Chondrocyte (in vitro differentiated cells): ENCODE measurements at regions not wholly inside any gene's neighbourhood (a gene's known extent, or its start where the extent isn't known, plus 50 kb on each side); places are given as distances from the start of the nearest gene placed in this dataset.

Experiments
- DNase-seq: peaks from one replicate; pipeline ENCODE4 v3.0.0; 2021; ENCODE audit warnings: mixed read lengths, low spot score
- H3K27ac Mint-ChIP-seq: one replicate; pipeline ENCODE4 v1.8.0; 2021; ENCODE audit warnings: mild to moderate bottlenecking, moderate library complexity, mixed read lengths; ENCODE audit not compliant: unreplicated experiment
- H3K27me3 Mint-ChIP-seq: 2 replicates; pipeline ENCODE4 v1.8.0; 2021; ENCODE audit warnings: low read depth, mixed read lengths
- H3K36me3 Mint-ChIP-seq: 2 replicates; pipeline ENCODE4 v1.8.0; 2021; ENCODE audit warnings: low read depth, mixed read lengths
- H3K4me1 Mint-ChIP-seq: 2 replicates; pipeline ENCODE4 v1.8.0; 2021; ENCODE audit warnings: low read depth, mild to moderate bottlenecking, mixed read lengths
- H3K4me3 Mint-ChIP-seq: one replicate; pipeline ENCODE4 v1.8.0; 2021; ENCODE audit warnings: mild to moderate bottlenecking, moderate library complexity, mixed read lengths; ENCODE audit not compliant: unreplicated experiment
- H3K9me3 Mint-ChIP-seq: 2 replicates; pipeline ENCODE4 v1.8.0; 2021; ENCODE audit warnings: low read depth, mixed read lengths
- TF ChIP-seq, protein P1 (sequence below): fragments of 200-600 bp; sonication (generic); IDR thresholded peaks from 2 replicates; pipeline ENCODE4 v1.5.0; 2021; ENCODE audit warnings: antibody characterized with exemption, mild to moderate bottlenecking, moderate library complexity

DNA sequence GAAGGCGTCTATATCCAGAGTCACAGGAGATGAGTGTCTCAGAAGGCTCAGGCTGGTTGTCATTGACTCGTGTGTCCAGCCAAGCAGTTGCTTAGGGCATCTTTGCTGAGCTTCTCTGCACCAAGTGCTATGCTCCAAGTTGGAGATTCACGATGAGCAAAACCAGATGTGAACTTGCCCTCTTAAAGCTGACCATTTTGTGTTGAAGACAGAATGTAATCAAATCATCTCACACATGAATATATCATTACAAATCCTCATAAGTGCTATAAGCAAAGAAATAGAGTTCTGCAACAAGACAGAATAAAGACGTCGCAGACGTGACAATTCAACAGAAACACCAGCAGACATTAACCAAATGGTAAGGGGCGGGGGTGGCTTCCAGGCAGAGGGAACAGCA lies 103.9 kb downstream of the ALDH8A1 start:
- Mint-ChIP-seq H3K27ac (no peak overlapping the region), H3K4me3 (no peak overlapping the region), H3K36me3 (no peaks in the 10 kb centered on the region), H3K9me3 (no peaks in the 10 kb centered on the region), H3K27me3 (no peaks in the 10 kb centered on the region), H3K4me1 (no peaks in the 10 kb centered on the region)
- no peak for DNase-seq
- TF ChIP-seq, protein P1, sequence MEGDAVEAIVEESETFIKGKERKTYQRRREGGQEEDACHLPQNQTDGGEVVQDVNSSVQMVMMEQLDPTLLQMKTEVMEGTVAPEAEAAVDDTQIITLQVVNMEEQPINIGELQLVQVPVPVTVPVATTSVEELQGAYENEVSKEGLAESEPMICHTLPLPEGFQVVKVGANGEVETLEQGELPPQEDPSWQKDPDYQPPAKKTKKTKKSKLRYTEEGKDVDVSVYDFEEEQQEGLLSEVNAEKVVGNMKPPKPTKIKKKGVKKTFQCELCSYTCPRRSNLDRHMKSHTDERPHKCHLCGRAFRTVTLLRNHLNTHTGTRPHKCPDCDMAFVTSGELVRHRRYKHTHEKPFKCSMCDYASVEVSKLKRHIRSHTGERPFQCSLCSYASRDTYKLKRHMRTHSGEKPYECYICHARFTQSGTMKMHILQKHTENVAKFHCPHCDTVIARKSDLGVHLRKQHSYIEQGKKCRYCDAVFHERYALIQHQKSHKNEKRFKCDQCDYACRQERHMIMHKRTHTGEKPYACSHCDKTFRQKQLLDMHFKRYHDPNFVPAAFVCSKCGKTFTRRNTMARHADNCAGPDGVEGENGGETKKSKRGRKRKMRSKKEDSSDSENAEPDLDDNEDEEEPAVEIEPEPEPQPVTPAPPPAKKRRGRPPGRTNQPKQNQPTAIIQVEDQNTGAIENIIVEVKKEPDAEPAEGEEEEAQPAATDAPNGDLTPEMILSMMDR = no peak

DNA sequence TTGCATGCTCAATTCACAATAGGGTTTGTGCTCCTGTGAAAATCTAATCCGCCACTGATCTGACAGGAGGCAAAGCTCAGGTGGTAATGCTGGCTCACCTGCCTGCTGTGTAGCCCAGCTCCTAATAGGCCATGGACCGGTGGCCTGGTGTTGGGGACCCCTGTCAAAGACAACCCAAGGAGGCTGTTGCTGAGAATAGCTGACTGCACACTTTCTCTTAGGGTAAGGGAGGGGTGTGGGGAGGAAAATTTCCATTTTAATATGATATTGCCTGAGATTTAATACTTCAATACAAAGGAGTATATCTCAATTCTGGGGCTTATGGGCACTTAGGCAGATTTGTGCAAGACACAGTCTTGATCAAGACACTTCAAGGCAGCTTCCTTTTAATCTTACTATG lies 105.8 kb downstream of the ALDH8A1 start:
- TF ChIP-seq, protein P1 = no peak
- Mint-ChIP-seq H3K27me3 (no peaks in the 10 kb centered on the region), H3K36me3 (no peaks in the 10 kb centered on the region), H3K4me3 (no peak overlapping the region), H3K4me1 (no peaks in the 10 kb centered on the region), H3K27ac (no peak overlapping the region), H3K9me3 (no peaks in the 10 kb centered on the region)
- no peak for DNase-seq

DNA sequence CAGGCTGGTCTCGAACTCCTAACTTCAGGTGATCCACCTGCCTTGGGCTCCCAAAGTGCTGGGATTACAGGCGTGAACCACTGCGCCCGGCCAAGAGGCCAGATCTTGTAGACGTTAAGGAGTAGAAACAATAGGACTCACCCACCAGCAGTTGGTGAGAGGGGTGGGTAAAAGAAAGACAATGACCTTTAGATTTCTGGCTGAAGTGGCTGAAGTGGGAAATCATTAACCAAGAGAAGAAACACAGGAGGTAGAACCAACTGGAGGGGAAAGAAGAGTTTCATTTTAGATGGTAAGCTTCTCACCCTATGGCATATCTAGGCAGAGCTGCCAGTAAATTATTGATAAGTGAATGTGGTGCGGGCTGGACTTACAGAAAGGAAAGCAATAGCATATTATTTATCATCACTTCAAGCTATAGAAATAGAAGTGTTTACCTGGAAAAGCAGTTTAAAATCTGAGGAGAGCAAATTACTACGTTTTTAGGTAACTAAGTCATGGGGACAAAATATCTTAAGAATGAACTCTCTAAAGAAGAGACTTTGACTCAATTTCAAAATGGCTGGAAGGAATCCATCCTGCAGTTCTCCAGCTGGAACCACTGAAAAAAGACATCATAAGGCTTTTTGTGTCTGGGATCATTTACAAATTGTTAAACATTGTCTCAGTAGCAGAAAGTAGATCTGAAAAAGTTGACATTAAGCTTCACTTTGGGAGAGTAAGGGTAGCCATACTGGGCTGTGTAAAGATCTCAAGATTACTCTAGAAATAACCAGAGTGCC lies 109.6 kb downstream of the ALDH8A1 start:
- Mint-ChIP-seq H3K9me3 (no peaks in the 10 kb centered on the region), H3K36me3 (no peaks in the 10 kb centered on the region), H3K4me1 (peaks cover 19% of the 10 kb centered on the region), H3K27me3 (no peaks in the 10 kb centered on the region), H3K27ac (no peak overlapping the region), H3K4me3 (no peak overlapping the region)
- no peak for DNase-seq
- TF ChIP-seq, protein P1 = no peak

DNA sequence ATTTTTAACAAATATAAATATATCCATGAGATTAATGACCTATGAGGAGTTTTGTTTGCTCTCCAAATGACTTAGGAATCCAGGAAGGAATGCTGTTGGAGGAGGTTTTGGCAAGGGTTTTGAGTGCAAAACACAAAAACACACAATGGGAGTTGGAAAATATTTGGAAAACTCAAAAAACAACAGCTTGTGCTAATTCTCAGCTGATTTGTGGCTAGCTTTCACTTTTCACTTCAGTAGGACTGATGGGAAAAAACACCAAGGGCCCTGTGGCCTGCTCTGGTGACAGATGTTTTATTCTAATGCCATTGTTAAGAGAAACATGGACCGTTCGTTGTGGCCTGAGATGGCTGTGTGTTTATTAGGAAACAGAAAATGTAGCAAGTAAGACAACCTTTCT lies 113.9 kb downstream of the ALDH8A1 start:
- Mint-ChIP-seq H3K4me1 (peaks cover 29% of the 10 kb centered on the region), H3K36me3 (no peaks in the 10 kb centered on the region), H3K27me3 (no peaks in the 10 kb centered on the region), H3K27ac (peak overlapping the region; percentile 55), H3K4me3 (no peak overlapping the region), H3K9me3 (no peaks in the 10 kb centered on the region)
- DNase-seq = no peak
- TF ChIP-seq, protein P1 = no peak

DNA sequence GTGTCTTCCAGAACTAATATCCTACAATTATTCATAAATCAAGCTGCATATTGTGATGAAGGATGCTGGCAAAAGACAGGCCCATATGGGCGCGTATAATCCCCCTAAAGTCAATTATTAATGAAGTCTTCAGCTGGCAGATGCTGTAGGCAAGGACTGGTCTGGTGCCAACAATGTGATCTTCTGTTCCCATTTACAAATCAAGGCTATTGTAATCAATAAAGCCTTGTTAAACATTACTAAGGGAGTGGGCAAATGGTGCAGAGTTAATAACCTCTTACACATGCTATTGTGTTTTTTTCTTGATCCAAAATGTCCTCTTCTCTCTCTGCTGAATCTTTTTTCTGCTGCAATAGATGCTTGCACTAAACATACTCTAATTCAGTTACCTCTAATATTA lies 119.0 kb downstream of the ALDH8A1 start:
- H3K4me3 Mint-ChIP-seq = no peak overlapping the region
- H3K9me3 Mint-ChIP-seq = peaks cover 3% of the 10 kb centered on the region
- H3K36me3 Mint-ChIP-seq = no peaks in the 10 kb centered on the region
- TF ChIP-seq, protein P1 = no peak
- H3K27me3 Mint-ChIP-seq = no peaks in the 10 kb centered on the region
- H3K4me1 Mint-ChIP-seq = peaks cover 38% of the 10 kb centered on the region
- no peak for DNase-seq
- no peak overlapping the region for H3K27ac Mint-ChIP-seq
